ENCODE measurements at regions not wholly inside any gene's neighbourhood (a gene's known extent, or its start where the extent isn't known, plus 50 kb on each side); places are given as distances from the start of the nearest gene placed in this dataset.

DNA sequence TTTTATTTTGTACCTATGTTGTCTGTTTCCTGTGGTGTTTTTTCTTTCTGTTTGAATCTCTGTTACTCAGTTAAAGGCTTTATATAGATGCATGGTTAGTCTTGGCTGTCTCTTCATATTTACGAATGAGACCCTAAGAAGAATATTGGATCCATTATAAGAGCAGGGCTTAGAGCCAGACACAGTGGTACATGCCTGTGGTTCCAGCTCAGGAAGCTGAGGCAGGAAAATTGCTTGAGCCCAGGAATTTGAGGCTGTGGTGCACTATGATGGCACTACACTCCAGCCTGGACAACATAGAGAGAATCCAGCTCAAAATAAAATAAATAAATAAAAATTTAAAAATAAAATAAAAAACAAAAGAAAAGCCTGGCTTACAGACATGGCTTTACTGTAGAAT, 211.1 kb downstream of the SOD2 start:
- H3K9me2 ChIP-seq (replicated peaks; ENCODE audit: insufficient read depth, low read length) = no peaks in the 10 kb centered on the region
- H3K9ac ChIP-seq (ENCODE audit: low read length) = no peak overlapping the region
- no peaks in the 10 kb centered on the region for H3F3A ChIP-seq (ENCODE audit: insufficient read depth)
- H3K4me2 ChIP-seq (ENCODE audit: low read depth, low read length, poor library complexity, severe bottlenecking) = no peak overlapping the region
- H2AFZ ChIP-seq (ENCODE audit: low read depth, low read length, severe bottlenecking) = no peak overlapping the region
- peaks cover 3% of the 10 kb centered on the region; the same call in 1 of the 2 replicates for H3K36me3 ChIP-seq (ENCODE audit: low read length)
- TF ChIP-seq, protein P1, sequence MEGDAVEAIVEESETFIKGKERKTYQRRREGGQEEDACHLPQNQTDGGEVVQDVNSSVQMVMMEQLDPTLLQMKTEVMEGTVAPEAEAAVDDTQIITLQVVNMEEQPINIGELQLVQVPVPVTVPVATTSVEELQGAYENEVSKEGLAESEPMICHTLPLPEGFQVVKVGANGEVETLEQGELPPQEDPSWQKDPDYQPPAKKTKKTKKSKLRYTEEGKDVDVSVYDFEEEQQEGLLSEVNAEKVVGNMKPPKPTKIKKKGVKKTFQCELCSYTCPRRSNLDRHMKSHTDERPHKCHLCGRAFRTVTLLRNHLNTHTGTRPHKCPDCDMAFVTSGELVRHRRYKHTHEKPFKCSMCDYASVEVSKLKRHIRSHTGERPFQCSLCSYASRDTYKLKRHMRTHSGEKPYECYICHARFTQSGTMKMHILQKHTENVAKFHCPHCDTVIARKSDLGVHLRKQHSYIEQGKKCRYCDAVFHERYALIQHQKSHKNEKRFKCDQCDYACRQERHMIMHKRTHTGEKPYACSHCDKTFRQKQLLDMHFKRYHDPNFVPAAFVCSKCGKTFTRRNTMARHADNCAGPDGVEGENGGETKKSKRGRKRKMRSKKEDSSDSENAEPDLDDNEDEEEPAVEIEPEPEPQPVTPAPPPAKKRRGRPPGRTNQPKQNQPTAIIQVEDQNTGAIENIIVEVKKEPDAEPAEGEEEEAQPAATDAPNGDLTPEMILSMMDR (IDR thresholded peaks at IDR 0.05; ENCODE audit: insufficient read depth, low read length, poor library complexity, severe bottlenecking) = no peak
- no peak for TF ChIP-seq EZH2phosphoT487 (conservative IDR thresholded peaks at IDR 0.05; ENCODE audit: low read length)
- H3K79me2 ChIP-seq (ENCODE audit: insufficient read depth, low read length) = no peaks in the 10 kb centered on the region
- no peak overlapping the region for H3K27ac ChIP-seq (ENCODE audit: low read depth, low read length)
- no peaks in the 10 kb centered on the region for H3K9me3 ChIP-seq (ENCODE audit: insufficient read depth, low read length)
- no peaks in the 10 kb centered on the region for H4K20me1 ChIP-seq (ENCODE audit: low read depth, low read length)
- H3K27me3 ChIP-seq (ENCODE audit: low read length) = no peaks in the 10 kb centered on the region
- no peak overlapping the region for H3K4me3 ChIP-seq (ENCODE audit: insufficient read depth, low read length, poor library complexity, severe bottlenecking)

DNA sequence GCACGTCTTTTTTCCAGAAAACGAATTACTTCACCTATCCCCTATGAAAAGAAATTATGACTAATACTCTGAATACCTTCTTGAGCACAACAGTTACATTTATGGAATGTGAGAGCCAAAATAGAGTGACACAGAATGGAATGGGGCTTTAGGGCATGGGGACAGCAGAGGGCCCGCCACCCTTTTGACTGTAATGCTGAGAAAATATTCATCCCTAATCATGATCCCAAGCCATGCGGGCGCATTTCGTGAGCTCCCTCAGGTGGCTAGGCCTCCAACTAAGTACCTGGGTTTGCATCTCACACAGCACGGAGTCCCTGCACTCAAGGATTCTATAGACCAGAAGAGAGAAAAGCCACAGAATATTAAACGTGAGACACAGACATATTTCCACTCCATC, 212.6 kb downstream of the SOD2 start:
- no peaks in the 10 kb centered on the region for H3K79me2 ChIP-seq (ENCODE audit: insufficient read depth, low read length)
- H3K4me2 ChIP-seq (ENCODE audit: low read depth, low read length, poor library complexity, severe bottlenecking) = no peak overlapping the region
- H3K9me3 ChIP-seq (ENCODE audit: insufficient read depth, low read length) = no peaks in the 10 kb centered on the region
- H4K20me1 ChIP-seq (ENCODE audit: low read depth, low read length) = no peaks in the 10 kb centered on the region
- H3K27me3 ChIP-seq (ENCODE audit: low read length) = no peaks in the 10 kb centered on the region
- no peak overlapping the region for H2AFZ ChIP-seq (ENCODE audit: low read depth, low read length, severe bottlenecking)
- TF ChIP-seq, protein P1 (IDR thresholded peaks at IDR 0.05; ENCODE audit: insufficient read depth, low read length, poor library complexity, severe bottlenecking) = no peak
- no peak for TF ChIP-seq EZH2phosphoT487 (conservative IDR thresholded peaks at IDR 0.05; ENCODE audit: low read length)
- no peak overlapping the region for H3K27ac ChIP-seq (ENCODE audit: low read depth, low read length)
- H3K4me3 ChIP-seq (ENCODE audit: insufficient read depth, low read length, poor library complexity, severe bottlenecking) = no peak overlapping the region
- no peaks in the 10 kb centered on the region for H3K9me2 ChIP-seq (replicated peaks; ENCODE audit: insufficient read depth, low read length)
- no peak overlapping the region for H3K9ac ChIP-seq (ENCODE audit: low read length)
- no peaks in the 10 kb centered on the region for H3F3A ChIP-seq (ENCODE audit: insufficient read depth)
- H3K36me3 ChIP-seq (ENCODE audit: low read length) = no peaks in the 10 kb centered on the region

DNA sequence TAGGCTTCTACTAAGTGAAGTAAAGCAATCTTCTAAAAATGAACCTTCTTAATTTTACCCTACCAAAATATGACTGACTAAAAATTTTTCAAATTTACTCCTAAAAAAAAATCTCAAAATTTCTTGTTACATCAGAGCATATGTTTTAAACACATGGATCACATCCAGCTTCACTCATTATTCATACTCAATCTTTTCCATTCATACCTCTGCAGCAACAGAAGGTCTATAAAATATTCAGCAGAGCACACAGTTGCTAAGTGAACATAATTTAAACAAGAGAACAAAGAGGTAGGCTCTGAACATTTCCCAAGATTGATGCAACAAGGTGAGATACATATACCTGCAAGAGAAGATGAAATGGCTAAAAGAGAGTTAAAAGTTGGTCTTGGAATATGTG, 213.9 kb downstream of the SOD2 start:
- no peak overlapping the region for H3K4me2 ChIP-seq (ENCODE audit: low read depth, low read length, poor library complexity, severe bottlenecking)

More for the DNA sequence above, 213.9 kb downstream of the SOD2 start:
- H3K36me3 ChIP-seq (ENCODE audit: low read length) = no peaks in the 10 kb centered on the region
- no peak overlapping the region for H3K4me3 ChIP-seq (ENCODE audit: insufficient read depth, low read length, poor library complexity, severe bottlenecking)
- no peak overlapping the region for H3K27ac ChIP-seq (ENCODE audit: low read depth, low read length)
- no peaks in the 10 kb centered on the region for H3K79me2 ChIP-seq (ENCODE audit: insufficient read depth, low read length)
- H2AFZ ChIP-seq (ENCODE audit: low read depth, low read length, severe bottlenecking) = no peak overlapping the region
- TF ChIP-seq, protein P1 (IDR thresholded peaks at IDR 0.05; ENCODE audit: insufficient read depth, low read length, poor library complexity, severe bottlenecking) = no peak
- no peak for TF ChIP-seq EZH2phosphoT487 (conservative IDR thresholded peaks at IDR 0.05; ENCODE audit: low read length)
- H4K20me1 ChIP-seq (ENCODE audit: low read depth, low read length) = no peaks in the 10 kb centered on the region
- no peaks in the 10 kb centered on the region for H3F3A ChIP-seq (ENCODE audit: insufficient read depth)
- no peaks in the 10 kb centered on the region for H3K27me3 ChIP-seq (ENCODE audit: low read length)
- H3K9me3 ChIP-seq (ENCODE audit: insufficient read depth, low read length) = no peaks in the 10 kb centered on the region
- H3K9me2 ChIP-seq (replicated peaks; ENCODE audit: insufficient read depth, low read length) = no peaks in the 10 kb centered on the region
- no peak overlapping the region for H3K9ac ChIP-seq (ENCODE audit: low read length)

All from SU-DHL-6 (cell line).